Lung microvascular endothelial cell (primary cell): ENCODE measurements at regions not wholly inside any gene's neighbourhood (a gene's known extent, or its start where the extent isn't known, plus 50 kb on each side); places are given as distances from the start of the nearest gene placed in this dataset.

Source experiments
- DNase-seq, 2 donors: peaks; one replicate each; pipeline versions ENCODE4 v3.0.0 to v3.0.0-alpha.2; 2010; ENCODE audit warnings: low read depth in 2 of 2

DNA sequence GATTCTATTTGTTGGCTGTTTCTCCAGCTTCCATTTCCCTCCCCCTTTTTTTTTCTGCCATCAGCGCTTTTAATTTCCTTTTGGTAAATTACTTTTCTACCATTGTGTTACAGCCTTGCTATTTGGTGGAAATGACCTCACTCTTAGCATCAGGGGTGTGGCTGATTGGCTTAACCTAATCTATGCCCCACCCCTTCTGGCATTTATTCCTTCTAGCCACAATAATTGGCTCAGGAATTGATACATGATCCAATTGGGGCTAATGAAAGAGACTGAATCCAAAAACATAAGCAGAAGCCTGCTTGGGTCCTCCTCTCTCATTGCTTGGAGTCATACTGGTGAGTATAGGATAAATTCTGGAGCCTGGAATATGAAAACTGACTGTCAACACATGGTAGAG, 402.4 kb upstream of the LRRC4C start:
- DNase-seq, result no peak

DNA sequence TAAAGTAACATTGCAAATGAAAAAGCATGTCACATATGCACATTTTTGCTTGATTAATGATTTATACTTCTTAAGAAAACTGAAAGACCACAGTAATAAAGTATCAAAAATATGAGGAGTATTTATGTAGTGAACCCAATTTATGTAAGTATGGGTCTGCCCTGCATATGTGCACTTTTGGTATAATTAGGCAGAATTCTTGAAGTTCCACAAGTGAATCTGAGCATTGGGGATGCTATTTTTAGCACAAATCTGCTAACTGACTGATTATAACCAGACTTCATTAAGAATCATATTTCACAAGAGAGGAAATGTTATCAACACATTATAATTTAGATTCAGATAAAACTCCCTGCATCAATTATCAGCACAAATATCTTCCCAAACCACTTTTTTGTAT, 407.1 kb upstream of the LRRC4C start:
- no peak for DNase-seq

DNA sequence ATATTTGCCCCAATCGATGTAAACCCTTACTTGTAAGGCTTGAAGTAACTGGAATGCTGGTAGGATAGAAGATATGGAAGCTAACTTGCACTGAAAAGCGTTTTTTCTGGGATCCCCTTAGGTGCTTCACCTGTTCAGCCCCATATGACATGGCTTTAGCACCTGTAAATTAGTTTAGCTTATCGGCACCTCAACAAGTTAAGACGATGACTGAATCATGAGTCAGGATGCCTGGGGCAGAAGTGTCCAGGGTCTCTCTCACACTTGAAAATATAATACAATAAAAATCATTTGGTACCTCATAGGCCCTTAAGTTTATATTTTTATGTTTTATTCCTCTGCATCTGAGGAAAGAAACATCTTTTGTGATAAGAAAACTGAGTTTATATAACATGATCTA, 409.2 kb upstream of the LRRC4C start:
- no peak for DNase-seq

DNA sequence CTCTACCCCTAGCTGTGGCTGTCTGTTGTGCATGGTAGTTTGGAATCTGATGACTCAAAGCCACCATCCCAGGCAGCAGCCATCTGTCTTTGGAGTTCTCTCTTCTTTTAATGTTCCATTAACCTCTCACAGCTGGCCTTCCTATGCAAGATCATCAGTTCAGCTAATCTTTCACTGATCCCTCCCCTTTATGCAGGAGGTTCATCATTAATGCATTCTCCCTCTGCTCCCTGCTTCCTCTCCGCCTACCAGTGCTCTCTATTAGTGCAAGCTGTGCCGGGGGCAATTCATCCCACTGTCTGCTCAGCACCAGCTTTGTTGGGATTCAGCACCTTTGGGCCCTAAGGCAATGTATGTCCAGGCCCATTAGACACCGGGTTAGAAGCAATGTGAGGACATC, 413.0 kb upstream of the LRRC4C start:
- DNase-seq, result no peak

DNA sequence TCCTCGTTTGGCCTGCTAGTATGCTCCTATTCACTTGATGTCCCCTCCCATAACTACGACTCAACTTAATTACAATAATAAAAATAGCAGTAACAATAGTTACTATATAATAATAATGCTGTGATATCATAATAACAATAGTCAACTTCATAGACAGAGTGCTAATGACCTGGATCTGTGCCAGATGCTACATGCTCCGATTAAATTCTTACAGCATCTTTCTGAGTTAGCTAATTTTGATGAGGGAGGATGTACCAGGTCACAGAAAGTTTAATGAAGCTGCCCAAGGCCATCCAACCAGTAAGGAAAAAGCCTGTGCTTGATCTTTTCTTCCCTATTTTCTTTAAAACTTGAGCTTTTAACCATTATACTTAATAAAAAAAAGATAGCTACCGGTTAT, 413.4 kb upstream of the LRRC4C start:
- no peak for DNase-seq

DNA sequence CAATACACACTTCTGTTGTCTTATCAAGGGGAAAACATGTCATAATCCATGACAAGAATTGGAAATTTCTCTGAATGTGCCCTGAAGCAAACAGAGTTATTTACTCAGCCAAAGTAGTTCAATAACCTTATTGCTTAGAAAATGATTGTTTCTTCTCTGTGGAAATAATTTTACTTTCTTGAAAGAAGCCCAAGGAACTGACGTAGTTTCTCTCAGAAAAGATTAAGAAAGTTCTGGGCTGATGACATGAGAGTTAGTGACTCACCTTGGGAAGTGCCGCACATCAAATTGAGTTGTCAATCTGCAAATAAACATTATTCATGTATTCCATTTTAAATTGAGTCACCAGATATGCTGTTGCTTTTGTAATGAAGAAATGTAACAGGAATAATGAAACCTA, 418.6 kb upstream of the LRRC4C start:
- no peak for DNase-seq

DNA sequence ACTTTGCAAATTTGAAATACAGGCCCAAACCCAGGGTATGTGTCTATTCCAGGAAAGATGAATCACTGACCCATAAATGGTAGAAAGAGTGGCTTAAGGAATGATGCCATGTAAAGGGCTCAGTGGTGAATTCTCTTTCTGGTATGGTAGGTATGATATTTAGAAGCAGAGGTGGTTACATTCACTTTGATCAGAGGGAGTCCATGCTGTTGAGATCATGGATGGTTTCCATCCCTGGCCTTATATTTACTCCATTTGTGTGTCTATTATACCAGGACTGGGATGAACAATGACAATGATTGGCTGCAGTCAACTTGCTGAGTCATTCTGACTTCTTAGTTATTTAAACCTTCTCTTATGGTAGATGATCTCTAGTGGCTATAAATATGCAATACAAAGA, 419.8 kb upstream of the LRRC4C start:
- no peak for DNase-seq

DNA sequence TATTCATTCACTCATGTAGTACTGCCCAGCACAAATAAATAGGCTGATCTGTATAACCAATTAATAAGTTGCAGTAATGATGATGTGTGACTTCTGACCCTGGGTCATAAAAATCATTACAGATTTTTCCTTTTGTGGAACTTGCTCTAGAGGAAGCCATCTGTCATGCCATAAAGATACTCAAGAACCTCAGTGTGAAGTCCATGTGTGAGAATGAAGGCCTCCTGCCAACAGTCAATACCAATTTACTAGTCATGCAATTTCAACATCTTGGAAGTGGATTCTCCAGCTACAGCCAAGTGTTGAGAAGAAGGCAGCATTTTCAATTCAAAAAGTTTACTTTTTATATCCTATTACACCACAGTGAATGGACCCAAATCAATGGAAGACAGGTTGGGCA, 435.6 kb upstream of the LRRC4C start:
- no peak for DNase-seq

DNA sequence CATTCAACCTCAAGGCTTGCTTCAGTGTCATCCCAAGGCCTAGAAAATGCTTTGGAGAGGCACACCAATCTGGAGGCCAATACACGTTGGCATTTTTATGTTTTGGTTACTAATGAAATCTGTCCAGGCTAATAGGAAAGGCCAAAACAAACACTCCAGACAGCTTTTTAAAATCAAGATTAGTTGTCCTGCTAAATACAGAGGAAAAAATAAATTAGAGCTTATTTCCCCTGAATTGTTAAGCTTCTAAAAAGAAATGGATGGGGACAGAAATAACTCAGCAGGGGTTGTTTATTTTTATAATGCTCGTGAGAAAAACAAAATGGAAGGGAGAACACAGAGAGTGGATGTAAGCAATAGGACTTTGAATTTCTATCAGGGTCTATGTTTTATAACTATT, 438.5 kb upstream of the LRRC4C start:
- no peak for DNase-seq

DNA sequence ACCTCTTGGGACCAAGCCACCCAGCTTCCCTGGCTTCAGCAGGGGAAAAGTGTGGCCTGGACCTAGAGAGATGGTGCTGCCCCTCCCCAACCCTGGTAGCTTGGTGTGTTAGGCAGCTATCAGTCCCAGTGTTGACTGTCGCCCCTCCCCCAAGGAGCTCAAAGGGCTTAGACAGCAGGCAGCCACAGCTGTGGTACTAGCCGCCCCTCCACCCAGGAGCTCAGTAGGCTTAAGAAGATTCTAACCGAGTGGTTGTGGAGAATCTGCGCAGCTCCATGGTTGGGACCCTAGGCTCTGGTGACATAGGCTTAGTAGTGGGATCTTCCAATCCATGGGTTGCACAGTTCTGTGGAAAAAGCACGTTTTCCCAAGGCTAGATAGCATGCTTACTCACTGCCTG, 458.4 kb upstream of the LRRC4C start:
- DNase-seq, result no peak

DNA sequence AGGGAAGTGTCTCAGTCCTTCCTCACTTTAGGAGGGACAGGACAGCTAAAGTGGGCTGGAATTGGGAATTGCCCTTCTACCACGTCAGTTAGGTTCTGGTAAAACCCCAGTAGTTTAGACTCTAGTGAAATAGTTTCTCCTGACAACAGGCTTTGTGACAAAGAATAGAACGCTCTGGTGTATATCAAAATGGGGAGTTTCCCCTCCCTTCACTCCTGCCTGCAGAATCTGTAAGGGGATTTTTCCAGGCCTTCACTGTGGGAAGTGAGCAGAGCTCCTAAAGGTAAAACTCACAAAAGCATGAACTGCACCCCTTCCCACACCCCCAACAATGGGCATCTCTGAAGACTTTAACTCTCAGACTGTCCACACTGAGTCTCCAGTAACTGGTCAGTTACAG, 460.9 kb upstream of the LRRC4C start:
- no peak for DNase-seq

DNA sequence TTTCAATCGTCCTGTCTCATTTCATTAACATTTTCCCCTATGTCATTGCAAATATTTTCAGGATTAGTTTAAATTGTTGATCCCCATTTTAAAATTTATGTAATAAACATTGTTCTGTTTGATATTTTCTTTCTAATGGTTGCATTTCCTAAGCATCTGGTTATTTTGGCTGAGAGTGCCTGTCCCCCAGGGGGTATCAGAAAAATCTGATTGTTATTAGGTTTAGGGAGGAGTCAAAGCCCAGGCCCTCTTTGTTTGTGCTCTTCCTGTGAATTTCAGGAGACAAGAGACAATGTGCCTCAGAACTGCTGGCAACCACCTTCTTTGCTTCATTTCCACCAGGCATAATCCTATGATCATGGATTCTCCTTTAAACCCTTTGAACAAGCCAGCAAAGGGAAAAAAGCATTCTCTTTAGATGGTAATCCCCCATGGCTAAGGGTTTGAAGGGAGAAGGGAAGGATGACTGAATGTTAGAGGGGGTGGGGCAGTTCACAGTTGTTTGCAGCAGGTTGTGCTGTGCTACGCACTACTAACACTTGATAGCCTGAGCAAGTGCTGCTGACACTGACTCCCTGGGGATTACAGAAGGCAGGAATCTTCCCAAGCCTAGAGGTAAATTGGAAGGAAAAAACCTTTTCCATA, 462.4 kb upstream of the LRRC4C start:
- DNase-seq, result no peak

DNA sequence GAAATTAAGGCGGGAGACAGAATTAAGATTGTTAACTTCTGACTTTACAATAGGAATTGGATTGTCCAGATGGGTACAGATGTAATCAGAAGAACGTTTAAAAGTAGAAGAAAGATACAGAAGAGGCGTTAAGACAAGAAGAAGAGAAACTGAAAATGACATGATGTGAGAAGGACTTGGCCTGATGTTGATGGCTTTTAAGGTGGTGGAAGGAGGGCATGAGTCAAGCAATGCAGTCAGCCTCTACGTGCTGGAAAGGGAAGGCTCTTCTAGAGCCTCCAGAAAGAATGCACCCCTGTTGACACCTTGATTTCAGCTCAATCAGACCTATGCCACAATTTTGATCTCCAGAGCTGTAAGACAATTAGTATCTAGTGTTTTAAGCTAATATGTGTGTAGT, 466.9 kb upstream of the LRRC4C start:
- DNase-seq, result no peak

DNA sequence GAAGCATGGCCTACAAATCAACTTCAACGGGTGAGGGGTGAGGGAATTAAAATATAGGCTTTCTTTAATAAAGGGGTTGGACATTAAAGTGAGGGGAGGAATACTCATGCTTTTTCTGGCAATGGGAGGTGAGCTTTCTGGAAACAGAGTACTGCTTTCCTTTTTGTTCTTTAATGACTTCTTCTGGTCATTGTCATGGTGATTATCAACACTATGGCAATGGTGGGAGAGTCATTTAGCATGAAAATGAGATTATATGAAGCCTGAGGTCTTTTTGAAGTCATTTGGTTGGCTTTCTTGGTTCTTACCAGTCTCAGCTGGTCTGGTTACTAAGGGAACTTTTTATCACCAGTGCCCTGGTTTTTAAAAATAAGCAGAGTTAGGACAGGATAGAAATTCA, 475.8 kb upstream of the LRRC4C start:
- DNase-seq, result no peak

DNA sequence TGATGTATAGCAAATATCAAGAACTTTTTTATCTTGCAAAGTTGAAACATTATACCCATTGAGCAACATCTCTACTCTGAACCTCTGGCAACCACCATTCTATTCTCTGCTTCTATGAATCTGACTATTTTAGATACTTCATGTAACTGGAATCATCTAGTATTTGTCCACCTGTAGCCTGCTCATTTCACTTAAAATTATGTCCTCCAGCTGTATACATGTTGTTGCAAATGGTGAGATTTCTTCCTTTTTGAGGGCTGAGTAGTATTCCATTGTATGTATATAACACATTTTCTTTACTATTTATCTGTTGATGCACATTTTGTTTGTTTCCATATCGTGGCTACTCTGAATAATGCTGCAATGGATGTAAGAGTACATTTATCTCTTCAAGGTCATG, 476.3 kb upstream of the LRRC4C start:
- DNase-seq, result no peak

DNA sequence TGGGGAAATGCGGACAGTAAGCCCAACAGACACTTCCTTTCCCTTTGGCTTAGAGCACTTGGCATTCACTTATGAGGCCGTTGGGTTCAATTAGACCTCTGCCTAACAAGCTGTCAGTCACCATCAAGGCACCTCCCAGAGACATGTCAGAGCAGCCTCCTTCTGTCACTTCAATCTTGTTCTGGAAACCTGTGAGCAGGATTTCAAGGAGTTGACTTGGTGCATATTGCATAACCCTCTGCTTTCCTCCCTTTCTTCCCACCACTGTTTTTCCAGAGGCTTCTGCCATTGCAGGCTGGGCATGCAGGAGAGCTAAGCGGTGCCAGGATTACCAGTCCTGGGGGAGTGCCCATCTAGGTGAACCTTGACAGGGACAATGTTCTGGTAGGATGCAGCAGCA, 484.2 kb upstream of the LRRC4C start:
- no peak for DNase-seq

DNA sequence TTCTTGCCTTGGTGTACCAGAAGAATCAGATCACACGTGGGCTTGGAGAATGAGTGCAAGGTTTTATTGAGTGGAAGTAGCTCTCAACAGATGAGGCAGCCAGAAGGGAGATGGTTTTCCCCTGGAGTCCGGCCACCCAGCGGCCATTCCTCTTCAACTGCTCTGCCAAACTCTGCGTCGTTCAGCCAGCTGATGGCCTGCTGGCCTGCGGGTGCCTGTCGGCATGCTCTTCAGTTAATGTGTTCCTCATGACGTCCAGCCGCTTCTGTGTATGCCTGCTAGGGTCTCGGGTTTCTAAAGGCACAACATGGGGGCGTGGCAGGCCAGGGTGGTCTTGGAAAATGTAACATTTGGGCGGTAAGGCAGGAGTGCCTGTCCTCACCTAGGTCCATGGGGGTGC, 487.9 kb upstream of the LRRC4C start:
- DNase-seq, result no peak

DNA sequence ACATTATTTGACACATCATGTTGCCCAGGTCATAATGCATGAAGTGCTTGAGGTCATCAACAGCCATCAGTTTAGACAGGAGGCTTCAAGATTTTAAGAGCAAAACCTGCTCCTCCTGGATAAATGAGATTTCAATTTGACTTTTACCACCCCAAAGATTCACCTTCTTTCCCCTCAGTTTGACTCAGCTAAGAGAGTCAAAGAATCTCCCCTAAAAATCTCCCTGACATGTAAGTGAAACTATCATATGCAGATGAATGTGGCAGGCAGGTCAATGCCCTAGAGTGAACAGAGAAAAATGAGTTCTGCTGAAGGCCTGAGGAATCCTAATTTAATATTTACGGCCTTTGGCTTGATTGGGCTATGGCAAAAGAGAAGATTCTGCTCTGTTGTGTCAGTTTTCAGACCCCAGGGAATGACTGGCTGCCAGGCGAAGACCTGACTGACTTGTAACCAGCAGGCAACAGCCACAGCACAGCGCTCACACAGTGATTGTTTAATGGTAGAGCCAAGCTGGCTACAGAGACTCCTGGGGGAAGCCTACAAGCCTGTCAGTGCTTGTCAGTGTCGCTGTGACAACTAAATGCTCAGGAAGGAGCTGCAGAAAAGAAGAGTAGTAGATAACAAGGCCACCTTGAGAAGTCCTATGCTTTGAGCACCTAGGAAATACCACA, 491.2 kb upstream of the LRRC4C start:
- DNase-seq, result no peak

DNA sequence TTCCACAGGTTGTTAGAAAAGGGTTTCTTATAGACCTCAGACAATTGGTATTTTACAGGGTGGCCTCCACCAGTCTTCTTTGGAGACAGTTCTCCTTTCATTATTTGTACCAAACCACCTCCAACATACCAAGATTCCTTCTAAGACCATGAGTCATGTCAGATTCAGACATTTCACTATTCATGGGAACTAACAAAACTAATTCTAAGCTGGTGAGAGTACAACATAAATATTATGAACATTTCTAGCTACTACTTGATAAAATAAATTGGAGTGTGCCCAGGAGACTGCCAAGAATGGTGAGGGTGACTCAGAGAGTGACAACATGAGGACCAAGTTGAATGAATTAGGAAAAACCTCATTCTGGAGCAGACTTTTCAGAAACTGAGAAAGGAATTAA, 494.6 kb upstream of the LRRC4C start:
- no peak for DNase-seq

DNA sequence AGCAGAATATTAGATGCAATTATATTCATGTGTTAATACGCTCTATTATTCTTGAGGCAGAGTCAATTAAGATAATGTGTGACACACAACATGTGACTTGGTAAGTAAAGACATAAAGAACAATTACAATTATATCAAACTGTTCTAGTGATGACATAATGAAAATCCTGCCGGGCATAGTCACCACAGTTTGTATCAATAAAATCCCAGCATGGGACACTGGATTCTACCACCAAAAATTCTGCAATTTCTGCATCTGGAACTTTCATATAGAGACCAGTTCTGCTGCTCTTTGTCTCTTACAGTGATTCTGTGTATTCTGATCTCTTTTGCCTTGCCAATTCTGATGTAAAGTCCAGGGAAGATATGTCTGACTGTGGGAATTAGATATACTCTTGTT, 495.6 kb upstream of the LRRC4C start:
- no peak for DNase-seq

DNA sequence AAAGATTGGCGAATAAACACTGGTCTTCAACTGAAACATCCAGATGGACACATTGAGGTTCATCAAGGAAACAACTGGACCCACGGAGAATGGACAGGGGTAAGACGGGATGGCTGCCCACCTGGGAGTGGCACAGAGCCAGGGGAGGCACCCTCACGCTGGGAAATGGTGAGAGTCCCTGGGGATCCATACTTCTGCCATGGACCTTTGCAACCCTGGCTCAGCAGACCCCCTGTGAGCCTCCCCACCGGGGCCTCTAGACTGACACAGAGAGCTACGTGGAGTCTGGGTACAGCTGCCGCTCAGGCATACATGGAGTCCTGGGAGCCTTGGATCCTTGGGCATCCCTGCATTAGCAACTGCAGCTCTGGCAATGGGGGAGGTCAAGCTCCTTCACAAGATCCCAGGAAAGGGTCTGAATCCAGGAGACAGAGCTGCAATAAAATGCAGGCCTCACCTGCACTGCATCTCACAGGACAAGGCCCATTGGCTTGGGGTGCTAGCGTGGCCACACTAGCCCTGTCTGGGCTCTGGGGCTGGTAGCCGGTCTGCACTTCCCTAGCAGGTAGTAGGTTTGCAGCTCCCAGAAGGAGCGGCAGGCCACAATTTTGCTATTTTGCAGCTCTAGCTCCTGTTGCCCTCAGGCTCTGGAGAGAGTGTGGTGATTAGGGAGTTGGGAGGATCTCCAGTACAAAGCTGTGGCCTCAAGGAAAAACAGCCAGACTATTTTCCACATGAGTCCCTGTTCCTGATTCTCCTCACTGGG, 496.4 kb upstream of the LRRC4C start:
- no peak for DNase-seq

DNA sequence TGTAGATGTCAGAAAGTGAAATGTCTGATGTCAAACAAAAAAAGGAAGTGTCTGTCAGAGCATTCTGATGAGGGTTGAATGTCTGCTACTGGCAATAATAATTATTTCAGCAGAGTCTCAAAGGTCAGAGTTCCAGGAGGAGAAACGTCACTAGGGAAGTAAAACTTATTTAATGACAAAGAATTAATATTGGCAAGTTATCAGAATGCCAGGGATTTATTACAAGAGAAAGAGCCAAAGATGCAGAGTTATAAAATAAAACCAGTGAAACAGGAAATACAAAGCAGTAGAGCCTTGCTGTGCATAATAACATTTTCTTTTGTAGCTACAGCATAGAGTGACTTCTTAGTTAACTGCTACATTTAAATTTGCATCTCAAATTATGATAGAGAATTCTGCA, 504.0 kb upstream of the LRRC4C start:
- DNase-seq, result no peak

DNA sequence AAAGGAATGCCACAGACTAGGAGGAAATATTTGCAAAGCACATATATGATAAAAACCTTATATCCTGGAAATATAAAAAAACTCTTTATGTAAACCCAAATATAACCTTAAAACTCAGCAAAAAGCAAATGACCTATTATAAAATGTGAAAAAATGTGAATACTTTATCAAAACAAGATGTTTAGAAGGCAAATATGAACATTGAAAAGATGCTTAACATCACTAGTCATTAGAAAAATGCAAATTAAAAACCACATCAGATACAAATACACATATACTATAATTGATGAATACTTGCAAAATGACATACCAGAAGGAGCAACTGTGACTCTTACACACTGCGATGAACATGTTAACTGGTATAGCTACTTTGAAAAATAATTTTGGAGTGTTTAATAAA, 511.2 kb upstream of the LRRC4C start:
- no peak for DNase-seq
